HG03520 (cell line): ENCODE measurements at regions not wholly inside any gene's neighbourhood (a gene's known extent, or its start where the extent isn't known, plus 50 kb on each side); places are given as distances from the start of the nearest gene placed in this dataset.

ENCODE experiments used
- ATAC-seq: cut with Tn5 transposase; IDR thresholded peaks from one replicate; pipeline ENCODE4 v1.9.1; 2021; ENCODE audit warnings: mild to moderate bottlenecking, moderate library complexity; ENCODE audit not compliant: unreplicated experiment

DNA sequence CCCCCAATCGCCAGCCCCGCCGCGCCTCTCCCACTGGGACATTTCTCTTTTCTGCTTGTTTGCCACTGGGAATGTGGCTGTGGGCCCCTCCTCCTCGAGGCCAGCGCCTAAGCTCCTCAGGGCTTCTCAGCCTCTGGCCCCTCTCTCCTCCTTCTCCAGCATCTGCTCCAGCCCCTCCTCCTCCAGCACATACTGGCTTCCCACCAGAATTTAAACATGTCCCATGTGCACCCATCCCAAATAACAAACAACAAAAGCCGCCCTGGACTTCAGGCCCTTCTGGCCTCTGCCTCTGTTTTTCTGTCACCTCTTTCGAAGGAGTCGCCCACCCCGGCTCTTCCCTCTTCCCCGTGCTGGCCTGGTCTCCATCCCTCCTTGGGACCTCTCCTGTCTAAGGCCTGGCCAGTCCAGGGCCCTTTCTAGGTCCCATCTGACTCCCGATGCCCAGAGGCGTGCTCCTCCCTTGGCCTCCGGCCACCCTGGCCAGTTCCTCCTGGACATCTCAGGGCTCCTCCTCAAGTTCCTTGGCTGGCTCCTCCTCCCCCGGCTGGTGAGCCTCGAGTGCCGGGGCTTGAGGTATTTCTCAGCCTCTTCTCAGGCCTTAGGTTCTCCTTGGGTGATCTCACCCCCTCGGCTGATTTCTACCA is 94.6 kb upstream of the SLC6A6 start:
- ATAC-seq: no peak

DNA sequence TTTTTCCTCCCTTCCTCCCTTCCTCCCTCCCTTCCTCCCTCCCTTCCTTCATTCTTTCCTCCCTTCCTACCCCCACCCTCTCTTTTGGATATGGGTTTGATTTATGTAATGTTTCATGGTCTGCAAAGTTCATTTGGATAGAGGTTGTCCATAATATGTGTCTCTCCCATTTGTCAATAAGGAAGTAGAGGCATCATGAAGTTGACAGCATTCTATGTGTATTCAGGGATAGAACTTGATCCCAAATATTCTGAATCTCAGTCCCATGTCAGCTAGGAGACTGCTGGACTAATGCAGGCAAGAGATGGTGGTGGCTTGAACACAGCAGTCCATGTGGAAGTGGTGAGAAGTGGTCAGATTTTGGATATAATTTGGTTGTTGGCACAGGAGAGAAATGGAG is 90.7 kb upstream of the SLC6A6 start:
- no peak for ATAC-seq

DNA sequence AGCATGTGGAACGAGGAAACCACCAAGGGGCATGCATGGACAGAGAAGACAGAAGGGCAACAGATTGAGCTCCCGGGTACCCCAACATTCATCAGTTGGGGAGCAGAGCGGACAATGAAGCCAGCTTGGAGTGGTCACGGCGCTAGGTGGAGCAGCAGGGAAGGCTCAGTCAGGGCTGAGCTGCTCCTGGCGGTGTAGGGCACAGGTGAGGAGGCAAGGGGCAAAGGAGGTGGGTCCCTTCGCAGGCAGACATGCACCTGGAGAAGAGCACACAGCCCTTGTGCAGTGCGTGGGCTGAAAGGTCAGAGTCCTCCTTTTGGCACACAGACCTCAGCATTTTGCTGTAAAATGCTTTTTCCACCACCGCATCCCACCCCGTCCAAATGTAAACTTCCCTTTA is 90.0 kb upstream of the SLC6A6 start:
- ATAC-seq: no peak

DNA sequence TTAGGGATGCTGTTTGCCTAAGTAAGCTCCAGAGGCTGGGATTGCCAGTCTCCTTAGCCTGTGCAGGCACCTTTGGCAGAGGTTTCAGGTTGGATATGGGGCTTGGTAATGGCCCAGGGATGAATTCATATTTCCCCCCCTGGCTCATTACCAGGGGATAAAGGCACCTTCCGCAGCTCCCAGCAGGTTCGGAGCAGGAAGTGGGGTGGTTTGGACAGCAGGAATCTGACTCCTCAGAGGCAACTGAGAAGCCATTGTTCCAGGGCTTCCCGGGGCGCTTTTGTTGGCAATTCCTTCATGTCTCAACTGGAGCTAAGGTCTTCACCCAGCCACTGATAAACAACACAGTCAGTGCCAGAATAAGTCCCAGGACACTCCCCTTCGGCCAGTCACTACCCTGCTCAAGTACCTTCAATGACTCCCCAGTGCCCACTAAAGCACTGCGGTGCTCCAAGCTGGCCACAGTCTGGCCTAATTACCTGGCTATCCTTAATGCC is 85.3 kb upstream of the SLC6A6 start:
- ATAC-seq: no peak

DNA sequence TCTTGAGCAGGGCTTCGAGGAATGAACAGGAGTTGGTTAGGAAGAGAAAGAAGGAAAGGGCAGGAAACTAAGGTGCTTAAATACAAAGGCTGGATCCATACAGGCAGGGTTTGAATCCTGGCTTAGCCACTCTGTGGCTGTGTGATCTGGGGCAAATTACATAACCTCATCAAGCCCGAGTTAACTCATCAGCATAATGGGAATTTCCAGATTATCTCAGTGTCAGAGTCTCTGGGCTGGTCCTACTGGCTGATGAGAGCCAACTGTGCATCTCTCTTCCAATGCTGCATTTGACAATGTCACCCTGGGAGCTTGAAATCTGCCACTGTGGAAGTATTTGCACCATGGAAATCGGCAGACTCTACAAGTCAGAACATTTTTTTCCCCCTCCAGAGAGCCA is 83.8 kb upstream of the SLC6A6 start:
- ATAC-seq: no peak

DNA sequence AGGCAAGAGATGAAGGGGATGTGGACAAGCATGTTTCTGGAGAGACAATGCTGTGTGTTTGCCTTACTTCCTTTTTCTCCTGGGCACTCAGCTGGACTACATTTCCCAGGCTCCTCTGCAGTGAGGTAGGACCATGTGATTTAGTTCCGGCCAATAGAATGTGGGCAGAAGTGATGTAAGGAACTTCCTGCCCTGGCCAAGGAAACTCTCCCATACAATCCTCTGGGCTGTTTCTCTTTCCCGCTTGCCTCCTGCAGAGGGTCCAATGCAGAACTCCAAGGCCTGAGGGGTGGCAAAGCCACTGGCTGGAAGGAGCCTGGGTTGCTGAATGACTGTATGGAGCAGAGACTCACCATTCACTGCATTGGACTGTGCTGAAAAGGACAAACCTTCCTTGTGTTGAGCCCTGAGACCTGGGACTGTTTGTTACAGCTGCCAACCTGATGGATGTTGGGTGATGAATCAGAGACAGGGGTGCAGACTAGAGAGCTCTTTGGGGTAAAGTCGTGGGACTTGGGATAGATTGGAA is 82.7 kb upstream of the SLC6A6 start:
- ATAC-seq: peak; percentile 96

DNA sequence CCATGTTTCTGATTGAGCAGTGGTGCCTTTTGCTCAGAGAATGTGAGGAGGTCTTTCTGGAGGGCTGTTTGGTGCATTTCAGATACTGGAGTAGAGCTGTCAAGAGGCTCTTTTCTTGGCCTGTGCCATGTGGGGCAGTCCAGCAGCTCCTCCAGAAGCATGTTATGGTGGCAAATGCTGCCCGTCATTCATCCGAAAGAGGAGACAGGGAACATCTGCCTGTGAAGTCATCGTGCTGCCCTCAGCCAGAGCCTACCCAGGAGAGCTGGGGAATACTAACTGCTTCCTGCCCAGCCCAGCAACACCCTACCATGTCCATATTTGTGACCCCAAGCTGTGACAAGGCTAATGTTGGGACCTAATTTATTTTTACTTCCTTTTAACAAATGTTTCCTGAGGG is 82.2 kb upstream of the SLC6A6 start:
- ATAC-seq: no peak

DNA sequence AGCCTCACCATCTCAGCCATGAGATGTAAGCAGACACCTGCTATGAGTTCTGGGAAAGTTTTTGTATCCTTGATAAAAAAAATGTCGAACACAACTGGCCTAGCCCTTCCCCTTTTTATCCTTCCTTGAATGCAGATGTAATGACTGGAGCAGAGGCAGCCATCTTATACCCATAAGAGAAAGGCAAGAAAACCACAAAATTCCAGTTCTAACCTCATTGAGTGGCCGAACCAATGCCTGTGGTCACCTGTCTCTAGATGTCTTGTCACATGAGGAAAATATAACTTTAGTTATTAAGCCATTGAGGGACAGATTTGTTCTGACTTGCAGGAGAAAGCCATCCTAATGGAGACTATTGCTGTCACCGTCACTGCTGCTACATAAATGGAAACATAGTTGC is 80.4 kb upstream of the SLC6A6 start:
- no peak for ATAC-seq

DNA sequence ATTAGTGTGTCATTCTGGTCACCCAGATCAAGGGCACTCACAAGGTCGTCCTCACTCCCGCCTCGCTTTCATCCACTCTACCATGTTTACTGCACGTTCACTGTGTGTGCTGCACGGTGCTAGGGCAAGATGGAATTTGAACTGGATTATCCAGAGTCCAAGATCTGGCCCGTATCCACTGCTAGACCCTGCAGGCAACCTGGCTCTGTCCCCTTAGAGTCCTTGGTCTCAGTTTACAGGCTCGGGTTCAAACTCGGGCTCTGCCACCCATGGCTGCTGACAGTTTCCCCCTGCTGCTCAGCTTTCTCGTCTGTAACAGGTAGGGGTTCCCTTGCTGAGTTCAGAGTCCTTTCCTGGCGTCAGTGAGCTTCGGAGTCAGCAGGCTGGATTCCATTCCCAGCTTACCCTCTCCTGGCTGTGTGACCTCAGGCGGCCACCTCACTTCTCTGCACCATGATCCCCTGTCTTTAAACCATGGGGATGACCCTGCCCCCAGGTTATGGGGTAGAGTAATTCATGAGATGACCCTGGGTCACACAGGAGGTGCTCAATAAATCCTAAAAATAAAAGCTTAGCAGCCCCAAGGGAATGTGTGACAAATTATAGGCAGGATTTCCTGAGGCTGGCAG is 79.6 kb upstream of the SLC6A6 start:
- no peak for ATAC-seq

DNA sequence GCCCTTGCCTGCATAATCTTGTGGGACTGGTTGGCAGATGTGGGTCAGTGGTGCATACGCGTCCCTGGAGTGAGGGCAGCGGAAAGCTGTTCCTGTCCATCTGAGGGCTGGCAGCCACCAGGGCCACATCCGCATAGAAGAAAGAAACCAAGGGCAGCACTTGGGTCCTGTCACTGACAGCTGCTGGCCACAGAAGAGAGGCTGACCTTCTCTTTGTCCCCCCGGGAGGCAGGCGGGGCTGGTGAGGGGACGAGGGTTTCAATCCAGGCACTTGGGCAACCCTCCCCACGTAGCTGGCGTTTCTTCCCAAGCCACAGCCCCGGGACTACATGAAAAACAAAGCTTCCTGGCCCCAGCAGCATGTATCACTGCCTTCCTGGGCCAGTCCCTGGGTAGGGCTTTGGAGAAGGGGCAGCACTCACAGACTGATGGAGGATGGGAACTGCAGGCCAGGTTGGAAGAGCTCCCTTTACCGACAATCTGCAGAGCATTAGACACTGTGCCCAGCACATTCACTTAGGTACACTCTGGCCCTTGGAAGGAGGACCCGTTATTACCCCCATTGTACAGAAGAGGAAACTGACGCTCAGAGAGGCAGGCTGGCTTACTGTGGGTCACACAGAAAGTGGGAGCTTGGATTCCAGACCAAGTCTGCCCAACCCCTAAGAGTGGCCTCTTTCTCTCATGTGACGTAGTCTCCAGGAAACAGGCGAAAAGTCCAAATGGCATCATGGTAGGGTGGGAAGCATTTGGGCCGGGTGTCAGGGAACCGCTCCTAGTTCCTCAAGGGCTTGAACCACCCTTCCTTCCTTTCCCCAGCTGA is 78.8 kb upstream of the SLC6A6 start:
- ATAC-seq: no peak

DNA sequence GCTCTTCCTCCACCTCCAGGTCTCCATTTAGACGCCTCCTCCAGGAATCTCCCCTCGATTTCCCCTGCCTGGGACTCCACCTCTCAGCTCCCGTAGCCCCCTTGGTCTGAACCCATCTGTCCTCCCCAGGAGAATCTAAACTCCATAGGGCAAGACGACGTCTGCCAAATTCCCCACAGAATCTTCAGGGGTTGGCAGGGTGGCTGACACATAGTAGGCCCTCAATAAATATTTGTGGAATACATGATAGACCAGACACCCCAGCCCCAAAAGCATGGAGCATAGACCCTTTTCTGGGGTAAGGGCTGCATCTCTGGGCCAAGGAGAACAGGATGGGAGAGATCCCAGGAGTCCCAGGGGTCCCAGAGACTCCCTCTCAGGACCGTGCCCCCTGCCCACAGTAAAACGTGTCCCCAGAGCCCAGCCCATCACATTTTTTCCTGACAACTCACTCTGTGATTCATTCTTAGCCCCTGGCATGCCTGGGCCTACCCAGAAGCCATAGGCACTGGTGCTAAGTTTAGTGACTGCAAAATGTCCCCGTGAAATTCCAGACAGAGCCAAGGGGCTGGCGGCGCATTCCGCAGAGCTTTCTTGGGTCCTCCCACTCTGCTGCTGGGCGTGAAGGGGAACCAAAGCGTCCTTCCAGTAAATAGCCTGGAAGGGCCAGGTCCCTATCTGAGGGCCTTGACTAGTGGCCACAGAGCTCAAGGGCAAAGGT is 78.0 kb upstream of the SLC6A6 start:
- no peak for ATAC-seq

DNA sequence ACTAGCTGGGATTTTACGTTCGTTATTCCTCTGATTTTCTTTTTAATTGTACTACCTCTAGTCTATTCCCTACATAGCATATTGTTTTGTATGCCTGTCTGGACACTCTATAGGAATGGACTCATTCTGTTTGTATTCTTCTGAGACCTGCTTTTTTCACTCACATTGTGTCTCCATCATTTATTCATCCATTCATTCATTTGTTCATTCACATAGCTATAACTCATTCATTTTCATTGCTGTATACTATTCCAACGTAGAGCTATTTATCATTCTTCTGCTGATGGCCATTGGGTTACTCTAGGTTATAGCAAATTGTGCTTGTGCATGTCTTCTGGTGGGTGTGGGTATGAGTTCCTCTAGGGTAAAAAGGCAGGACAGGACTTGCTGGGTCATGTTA is 74.0 kb upstream of the SLC6A6 start:
- no peak for ATAC-seq

DNA sequence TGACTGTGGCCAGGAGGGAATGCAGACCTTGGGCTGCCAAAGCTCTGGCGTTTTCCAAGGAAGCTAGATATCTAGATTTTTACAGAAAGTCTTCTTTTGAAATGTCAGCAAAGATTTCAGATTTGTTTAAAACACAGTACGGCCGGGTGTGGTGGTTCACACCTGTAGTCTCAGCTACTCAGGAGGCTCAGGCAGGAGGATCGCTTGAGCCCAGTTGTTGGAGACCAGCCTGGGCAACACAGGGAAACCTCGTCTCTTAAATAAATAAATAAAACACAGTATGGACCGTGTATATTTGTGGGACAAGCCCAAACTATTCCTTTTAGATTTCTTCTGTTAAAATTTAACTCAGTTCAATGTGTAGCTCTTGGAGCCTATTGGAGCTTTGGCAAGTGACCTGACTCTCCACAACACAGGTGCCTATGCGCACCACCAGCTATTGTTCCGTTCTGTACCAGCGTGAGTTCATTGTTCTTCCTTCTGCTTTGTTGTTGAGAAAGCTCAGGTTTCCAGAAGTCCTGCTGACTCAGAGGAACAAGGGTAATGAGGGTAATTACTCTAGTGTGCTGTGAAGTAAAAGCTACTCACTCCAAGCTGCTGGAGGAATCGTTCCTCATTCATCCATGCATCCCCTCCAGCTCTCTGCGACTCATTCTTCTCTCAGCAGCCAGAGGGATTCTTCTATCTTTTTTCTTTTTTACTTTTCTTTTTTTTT is 73.1 kb upstream of the SLC6A6 start:
- ATAC-seq: no peak

DNA sequence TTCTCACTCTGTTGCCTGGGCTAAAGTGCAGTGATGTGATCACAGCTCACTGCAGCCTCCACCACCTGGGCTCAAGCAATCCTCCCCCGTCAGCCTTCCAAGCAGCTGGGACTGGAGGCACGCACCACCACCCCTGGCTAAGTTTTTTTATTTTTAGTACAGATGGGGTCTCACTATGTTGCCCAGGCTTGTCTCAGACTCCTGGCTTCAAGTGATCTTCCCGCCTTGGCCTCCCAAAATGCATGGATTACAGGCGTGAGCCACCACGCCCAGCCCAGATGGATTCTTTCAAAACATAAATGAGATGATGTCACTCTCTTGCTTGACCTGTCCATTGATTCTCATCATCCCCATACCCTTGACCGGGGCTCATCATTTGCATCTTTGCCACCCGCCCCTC is 72.6 kb upstream of the SLC6A6 start:
- no peak for ATAC-seq

DNA sequence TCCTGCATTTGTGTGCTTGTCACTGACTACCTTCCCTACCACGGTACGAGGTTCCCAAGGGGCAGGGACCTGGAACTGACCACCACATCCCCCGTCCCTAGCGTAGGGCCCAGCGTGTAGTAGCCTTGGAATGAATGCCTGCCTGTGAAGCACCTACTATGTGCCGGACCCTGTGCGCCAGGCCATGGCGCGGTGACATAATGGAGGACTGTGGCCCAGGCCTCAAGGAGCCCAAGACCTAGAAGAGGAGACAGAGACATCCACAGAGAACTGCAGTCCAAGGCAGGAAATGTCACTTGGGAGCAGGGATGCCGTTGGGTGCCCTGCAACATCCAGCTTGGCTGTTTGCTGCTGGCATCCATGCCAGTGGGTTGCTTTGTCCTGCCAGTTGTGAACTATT is 71.9 kb upstream of the SLC6A6 start:
- no peak for ATAC-seq

DNA sequence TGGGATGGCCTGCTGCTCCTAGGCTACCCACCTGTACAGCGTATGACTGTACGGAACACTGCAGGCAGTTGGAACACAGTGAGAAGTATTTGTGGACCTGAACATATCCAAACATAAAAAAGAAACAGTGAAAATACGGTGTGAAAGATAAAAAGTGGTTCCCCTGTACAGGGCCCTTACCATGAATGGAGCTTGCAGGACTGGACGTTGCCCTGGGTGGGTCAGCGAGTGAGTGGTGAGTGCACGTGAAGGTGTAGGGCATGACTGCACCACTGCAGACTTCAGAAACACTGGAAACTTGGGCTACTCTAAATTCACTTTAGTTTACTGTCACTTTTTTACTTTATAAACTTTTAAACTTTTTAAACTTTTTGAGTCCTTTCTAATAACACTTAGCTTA is 71.2 kb upstream of the SLC6A6 start:
- no peak for ATAC-seq

DNA sequence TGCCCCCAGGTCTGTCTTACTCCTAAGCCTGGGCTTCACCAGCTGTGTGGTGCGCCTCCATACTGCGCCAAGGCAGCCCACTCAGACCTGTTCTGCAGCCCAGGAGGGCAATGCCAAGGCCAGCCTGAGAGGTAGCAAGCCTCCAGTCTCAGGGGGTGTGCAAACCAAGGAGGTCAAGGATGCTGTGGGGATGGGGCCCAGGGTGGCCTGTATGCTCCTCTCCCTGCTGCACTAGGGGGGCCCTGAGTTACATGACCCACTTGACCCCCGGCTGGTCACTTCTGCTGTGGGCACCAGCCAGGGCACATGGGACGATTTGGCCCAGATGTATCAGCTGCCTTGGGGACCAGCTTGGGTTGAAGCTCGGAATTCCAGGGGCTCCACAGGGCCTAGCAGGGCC is 70.0 kb upstream of the SLC6A6 start:
- no peak for ATAC-seq

DNA sequence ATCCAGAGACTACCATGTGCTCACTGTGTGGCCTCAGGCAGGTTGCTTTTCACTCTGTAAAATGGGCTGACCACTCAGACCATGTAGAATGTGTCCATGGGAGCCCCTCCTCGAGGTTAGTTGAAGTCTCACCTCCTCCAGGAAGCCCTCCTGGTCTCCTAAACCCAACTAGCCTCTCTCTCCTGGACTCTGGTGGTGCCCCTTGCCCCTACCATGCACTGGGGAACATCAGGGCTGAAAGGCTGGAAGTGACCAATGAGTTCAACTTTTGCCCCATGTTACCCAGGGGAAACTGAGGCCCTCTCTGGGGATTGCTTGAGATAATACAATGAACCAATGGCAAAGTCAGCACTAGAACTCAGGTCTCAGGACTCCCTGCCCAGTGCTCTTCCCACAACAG is 69.2 kb upstream of the SLC6A6 start:
- no peak for ATAC-seq

DNA sequence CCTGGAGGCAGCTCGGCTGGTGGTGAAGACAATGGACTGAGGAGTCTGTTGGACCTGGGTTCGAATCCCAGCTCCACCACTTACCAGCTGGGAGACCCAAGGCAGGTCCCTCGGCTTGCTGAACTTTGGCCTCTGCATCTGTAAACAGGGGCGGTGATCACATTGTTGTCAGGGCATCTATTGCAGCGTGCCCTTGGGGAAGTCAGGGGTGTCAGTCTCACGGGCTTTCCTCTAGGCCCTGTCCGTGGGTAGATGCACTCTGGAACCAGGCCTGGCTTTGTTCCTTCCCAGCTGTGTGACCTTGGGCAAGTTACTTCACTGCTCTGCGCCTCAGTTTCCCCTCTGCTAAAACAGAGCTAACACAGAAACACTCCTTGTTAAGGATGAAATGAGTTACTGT is 68.8 kb upstream of the SLC6A6 start:
- ATAC-seq: no peak

DNA sequence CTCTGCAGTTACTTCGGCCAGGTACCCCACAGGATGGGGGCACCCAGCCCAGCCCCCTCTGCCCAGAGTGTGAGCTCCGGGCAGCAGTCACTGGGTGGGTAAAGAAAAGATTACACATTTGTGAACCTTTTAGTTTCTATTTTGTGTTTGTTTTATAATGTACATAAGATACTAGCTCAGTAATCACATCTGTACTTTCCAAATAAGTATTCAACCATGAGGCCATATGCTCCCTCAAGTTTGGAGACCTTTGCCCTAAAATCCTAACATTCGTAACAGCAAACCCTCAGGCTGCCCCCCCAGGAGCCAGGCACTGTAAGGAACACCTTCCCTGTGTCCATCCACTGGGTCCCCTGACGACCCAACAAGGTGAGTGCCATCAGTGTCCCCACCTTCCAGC is 68.3 kb upstream of the SLC6A6 start:
- no peak for ATAC-seq

DNA sequence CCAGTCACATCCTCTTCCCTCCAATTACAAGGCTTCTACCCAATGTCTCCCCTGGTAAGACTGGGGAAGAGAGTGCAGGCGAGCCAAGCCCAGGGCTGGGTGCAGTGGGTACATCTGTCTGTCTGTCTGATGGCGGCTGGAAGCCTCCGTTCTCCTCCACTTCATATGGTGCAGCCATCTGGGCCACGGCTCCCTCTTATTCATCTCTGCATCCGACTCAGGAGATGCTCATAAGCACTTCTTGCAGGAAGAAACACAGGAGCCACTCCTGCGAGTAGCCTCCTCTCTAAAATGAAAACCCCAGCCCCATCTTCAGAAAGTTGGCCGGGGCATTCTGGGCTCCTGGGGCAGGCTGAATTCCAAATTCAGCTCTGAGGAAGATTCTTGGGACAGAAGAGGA is 67.5 kb upstream of the SLC6A6 start:
- no peak for ATAC-seq
